ENCODE measurements at regions not wholly inside any gene's neighbourhood (a gene's known extent, or its start where the extent isn't known, plus 50 kb on each side); places are given as distances from the start of the nearest gene placed in this dataset.
A peak's percentile ranks its signal among the peaks of the same experiment; 100 is the strongest.
"Not testable (repeated sequence)": the region's sequence is repeated elsewhere in the genome, so short reads cannot be mapped to it uniquely, and the experiment has no call there.

DNA sequence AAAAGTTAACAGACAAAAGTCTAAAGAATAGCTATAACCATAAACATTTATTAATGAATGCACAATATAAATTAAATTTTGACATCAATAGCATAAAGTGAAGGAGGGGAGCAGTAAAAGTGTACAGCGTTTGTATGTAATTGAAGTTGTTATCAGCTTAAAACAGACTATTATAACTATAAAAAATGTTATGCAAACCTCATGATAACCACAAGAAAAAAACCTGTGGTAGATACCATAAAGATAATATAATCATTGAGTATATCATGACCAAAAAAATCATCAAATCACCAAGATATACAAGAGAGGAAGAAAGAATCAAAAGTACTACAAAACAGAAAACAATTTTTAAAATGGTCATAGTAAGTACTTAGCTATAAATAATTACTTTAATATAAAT is 122.1 kb upstream of the ID2 start:
- no peak for DNase-seq

DNA sequence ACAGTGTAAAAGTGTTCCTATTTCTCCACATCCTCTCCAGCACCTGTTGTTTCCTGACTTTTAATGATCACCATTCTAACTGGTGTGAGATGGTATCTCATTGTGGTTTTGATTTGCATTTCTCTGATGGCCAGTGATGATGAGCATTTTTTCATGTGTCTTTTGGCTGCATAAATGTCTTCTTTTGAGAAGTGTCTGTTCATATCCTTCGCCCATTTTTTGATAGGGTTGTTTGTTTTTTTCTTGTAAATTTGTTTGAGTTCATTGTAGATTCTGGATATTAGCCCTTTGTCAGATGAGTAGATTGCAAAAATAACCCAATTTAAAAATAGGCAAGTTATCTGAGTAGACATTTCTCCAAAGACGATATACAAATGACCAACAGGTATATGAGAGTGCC is 120.2 kb upstream of the ID2 start:
- not testable (repeated sequence) for DNase-seq

GRCh38 chr2:8563814-8564474 is 117.9 kb upstream of the ID2 start:
- no peak for DNase-seq

GRCh38 chr2:8564475-8564874 is 117.4 kb upstream of the ID2 start:
- no peak for DNase-seq

- no peak for DNase-seq
Measured at GRCh38 chr2:8565399-8566154, 116.3 kb upstream of the ID2 start.

DNA sequence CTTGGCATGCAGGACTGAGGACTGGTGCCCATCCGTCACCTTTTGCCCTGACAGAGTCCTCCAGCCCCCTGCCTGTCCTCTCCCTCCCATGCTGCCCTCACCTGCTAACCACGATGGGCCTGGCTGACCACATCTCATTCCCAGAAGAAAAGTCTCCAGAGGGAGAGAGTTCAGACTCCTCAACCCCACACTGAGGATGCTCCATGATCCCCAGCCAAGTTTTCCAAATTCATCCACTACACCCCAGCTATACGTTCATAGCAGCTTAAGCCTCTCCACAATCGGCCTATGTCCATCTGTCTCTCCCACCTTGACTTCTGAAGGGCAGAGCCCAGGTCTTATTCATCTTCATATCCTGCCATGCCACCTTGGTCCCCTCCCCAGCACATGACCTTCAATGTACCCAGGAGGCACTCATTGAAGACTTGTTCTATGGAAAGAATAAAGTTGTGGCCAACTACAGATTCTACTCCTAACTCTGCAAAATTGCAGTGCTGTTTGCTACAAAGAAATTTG is 115.6 kb upstream of the ID2 start:
- DNase-seq = no peak

DNA sequence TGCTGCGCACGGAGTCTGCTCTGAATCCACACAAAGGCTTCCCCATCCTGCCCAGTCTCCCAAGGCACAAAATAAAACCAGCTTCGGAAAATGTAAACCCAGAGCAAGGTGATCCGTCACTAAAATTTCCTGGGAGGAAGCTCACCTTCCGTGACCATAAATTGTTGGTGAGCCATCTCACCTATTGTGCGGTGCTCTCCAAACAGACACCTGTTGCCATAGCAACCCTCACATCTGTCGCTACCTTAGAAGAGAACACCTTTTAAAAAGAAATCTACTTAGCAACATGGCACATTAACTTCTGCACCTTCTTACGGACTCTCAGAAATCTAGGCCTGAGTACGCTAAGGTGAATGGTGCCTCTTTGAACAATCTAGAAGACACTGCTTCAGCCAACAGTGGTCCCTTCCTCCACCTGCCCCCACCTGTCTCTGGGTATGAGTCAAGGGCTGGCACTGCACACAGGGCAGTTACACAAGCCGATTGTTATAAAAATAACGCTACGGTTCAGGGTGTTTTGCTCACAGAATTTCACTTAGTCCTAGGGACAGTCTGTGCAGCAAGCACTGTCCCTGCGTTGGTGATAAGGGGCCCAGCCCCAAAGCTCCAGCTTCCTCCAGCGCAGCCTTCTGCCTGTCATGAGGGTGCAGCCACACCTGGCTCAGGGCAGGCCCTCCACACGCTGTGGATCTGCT is 114.9 kb upstream of the ID2 start:
- DNase-seq = no peak

DNA sequence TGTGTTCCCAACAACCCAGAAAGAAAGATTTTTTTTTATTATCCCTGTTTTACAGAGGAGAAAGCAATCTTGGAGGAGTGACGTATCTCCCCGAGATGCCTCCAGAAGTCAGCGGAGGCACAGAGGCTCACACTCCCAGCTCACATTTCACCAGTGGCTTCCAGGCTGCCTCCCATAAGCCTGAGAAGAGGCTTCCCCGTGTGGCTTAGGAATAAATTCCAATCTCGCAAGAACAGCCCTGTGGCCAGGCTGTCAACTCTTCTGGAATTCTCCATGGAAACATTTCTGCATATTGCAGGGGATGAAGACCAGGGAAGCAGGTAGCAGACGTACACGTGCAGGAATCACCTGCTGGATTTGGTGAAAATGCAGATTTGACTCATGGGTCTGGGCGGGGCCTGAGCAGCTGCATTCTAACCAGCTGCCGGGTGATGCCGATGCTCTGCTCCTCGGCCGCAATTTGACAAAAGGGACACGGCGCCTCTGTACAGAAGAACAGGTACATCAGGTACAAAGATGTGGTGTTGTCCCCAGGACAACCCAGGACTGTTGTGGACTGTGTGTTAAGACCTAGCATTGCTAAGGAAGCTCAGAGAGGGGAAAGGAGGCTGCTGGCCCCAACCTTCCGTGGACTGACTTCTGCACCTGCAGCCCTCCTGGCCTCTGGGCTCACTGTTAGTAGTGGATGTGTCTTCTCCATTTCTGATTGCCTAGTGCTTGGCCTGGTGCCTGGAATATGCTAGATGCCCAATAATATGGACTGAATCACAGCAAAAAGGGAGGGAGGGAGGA is 114.2 kb upstream of the ID2 start:
- DNase-seq = no peak

GRCh38 chr2:8568543-8569302 is 113.1 kb upstream of the ID2 start:
- DNase-seq = no peak

- no peak for DNase-seq
Measured at GRCh38 chr2:8569332-8569930, 112.4 kb upstream of the ID2 start.

DNA sequence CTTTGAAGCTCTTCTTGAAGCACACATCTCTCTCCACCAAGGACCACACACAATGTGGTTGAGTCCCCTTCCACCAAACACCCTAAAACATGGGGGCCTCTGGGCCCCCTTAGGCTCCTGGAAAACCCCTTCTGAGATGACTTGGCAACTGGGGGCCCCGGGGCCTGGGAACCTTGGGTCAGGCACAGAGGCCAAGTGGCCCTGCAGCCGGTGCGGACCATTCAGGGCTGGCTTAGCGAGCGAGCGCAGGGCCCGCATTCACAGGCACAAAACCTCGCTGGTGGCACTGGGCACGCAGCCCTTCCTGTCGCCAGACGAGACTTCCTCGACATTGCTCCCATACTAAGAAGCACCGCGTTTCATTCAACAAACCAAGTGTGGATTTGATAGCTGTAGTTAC is 111.2 kb upstream of the ID2 start:
- no peak for DNase-seq

GRCh38 chr2:8571301-8571791 is 110.5 kb upstream of the ID2 start:
- DNase-seq = no peak

DNA sequence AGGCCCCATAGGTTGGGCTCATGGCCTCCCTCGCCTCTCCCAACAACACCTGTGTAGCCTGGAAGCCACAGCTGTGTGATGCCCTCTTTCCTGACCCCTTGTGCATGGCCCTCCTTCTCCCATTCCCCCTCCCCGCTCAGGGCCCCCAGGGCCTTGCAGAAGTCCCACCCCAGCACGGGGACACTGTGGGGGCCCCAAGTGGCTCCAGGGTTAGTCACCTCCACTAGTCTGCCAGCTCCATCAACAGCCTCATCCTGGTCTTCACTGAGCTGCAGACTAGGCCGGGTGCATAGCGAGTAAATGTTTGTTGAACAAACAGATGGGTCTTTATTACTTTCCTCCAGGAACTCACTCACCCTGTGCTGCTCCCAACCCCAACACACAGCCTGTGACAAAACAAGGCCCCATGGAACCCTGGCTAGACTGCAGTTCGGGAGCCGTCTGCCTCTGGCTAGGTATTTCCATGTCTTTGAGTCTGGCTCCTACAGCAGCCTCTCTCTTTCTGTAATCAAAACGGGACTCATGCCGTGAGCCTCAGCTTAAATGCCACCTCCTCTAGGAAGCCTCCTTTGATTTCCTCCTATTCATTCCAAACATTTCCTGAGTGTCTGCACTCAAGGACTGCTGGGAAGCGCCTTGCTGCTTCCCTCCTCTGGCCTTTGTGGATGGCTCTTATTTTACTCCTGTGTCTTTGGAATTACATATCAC is 109.9 kb upstream of the ID2 start:
- DNase-seq = no peak

GRCh38 chr2:8572712-8573233 is 109.1 kb upstream of the ID2 start:
- no peak for DNase-seq

GRCh38 chr2:8573234-8573941 is 108.5 kb upstream of the ID2 start:
- DNase-seq = no peak

DNA sequence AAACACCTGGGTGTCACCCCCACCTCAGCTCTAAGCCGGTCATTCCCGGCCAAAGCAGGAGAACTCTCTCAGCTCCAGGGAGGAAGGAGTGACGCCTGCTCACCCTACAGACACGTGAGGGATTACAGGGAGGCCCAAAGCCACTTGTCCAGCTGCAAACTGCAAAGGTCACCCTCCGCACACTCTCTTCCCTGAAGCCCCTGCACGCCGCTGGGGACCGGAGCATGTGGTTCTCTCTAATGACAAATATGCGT is 108.0 kb upstream of the ID2 start:
- DNase-seq = no peak

GRCh38 chr2:8574196-8575037 is 107.4 kb upstream of the ID2 start:
- no peak for DNase-seq

- peak; percentile 20 for DNase-seq
Measured at GRCh38 chr2:8575038-8575833, 106.6 kb upstream of the ID2 start.

Data from activated CD4-positive, alpha-beta T cell treated with anti-CD3 and anti-CD28 coated beads, Interleukin-2, amount 50 U/mL, for 16 hours (primary cell).